SKM-1 treated with dmso at 0.1 percent for 144 hours (cell line): ENCODE measurements at regions not wholly inside any gene's neighbourhood (a gene's known extent, or its start where the extent isn't known, plus 50 kb on each side); places are given as distances from the start of the nearest gene placed in this dataset.

Experiments used
- DNase-seq: peaks from one replicate; lab custom pipeline; 2025; ENCODE audit not compliant: unreplicated experiment; lab: John Stamatoyannopoulos, UW

DNA sequence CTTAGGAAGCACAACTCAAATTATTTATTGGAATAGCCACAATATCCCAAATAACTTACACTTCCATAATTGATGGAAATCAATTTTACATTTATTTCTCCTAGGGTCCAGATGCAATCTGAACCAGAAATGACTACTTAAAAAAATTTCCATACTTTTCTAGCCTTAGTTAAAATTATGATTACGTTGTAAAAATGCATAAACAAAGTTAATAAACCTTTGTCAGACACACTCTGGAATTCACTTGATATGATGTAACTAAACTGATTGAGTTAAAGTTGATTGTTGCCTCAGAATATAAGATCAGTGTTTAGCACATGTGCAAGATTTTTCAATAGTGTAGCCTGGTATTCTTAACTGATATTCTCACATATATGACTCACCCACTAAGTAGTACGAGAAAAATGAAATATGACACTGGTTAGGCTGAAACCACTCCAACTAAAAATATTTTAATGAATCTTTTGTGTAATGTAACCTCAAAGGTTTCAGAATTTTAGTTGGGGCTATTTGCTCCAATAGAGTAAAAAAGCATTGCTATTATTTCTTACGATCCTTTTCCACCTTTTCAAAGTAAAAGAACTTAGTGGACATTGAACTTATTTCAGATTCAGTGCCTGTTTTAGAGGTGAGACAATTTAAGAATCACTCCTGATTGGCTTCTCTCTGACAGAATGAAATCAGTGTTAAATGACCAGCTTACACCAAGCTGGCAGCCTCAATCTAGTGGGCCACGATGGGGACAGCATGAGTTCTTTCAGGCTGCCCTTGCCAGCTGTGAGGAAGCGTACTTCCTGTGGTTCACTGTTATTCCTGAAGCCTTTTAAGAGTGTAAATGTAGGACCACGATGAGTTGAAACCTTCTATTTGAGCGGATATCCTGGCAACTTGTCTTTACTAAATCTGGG is 277.2 kb upstream of the CDH9 start:
- no peak for DNase-seq

DNA sequence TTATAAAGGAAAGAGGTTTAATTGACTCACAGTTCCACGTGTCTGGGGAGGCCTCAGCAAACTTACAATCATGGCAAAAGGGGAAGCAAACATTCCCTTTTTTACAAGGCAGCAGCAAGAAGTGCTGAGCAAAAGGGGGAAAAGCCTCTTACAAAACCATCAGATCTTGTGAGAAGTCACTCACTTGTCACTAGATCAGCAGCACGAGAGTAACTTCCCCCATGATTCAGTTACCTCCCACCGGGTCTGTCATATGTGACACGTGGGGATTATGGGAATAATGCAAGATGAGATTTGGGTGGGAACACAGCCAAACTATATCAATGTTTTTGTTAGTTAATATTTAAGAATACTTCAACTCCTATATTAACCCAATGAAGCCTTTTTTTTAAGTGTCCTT is 275.2 kb upstream of the CDH9 start:
- DNase-seq, result no peak

DNA sequence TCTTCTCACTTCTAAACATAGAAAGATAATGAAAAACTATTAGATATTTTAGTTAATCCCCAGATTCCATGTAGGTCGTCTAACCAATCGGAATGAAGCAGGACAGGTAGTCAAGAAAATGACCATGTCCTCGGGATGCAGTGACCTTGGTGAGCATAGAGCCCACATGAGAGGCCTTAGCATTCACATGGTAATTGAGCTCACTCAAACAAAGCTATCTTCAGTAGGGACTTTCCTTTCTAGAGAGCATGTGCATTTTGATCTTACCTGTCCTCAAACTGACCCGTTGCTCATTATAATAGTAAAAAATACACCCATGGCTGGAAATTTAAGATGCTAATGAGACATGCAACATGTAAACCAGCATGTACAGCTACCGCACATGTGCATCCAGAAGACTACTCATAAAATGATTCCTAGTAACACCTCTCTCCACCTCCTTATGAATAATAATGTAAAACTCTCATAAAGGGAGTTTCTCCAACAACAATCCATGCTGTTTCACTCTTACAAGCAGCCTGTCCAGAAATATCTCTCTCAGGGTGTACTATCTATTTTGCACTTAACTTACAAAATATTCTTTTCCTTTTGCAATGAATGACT is 274.0 kb upstream of the CDH9 start:
- DNase-seq, result no peak

DNA sequence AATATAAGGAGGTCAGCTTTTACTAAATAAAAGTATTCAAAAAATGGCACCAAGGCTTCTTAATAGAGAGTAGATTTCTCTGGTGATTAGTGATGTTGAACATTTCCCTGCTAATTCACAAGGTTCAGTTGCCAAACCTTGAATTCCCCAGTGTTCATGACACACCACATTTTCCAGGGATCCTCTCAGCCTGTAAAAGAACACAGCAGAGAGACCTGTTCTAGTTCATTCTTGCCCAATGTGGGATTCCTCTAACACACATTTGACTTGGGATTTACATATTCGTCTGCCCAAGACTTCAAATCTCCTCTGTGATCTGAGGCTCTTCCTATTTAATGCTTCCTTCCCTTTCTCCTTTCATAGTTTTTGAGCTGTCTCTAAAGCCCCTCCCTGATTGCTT is 273.2 kb upstream of the CDH9 start:
- no peak for DNase-seq

- DNase-seq, result no peak
Observed at GRCh38 chr5:27308153-27308552, 269.8 kb upstream of the CDH9 start.

DNA sequence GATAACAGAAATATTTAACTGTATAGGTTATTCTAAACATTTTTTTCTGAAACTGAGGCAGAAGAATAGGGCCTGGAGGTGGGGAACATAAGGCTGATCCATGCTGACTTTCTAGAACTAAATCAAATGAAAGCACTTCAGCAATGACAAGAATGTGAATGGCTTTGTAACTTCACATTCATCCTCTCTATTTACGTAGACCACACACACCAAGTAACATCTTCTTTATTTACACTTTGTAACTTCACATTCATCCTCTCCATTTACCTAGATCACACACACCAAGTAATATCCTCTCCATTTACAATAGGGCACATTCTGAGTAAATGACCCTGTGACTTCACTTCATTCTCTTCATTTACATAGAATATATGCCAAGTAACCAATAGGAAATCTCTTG is 251.8 kb upstream of the CDH9 start:
- no peak for DNase-seq

DNA sequence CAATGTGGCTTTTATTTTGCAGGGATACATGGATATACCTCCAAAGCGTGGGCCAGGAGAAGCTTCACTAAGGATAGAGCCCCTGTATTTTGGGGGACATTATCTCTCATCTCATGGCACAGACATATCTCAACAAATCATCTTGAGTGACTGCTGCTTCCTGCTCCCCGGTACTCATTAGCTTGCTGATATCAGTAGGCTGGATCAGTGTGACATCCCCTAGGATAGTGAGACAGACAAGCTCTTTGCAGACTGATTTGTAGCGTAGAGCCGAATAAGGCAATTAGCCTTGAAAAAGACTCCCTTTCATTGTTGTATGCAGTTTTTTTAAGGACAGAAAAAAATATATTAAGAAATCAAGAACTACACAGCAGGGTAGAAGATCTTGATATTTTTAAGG is 237.7 kb upstream of the CDH9 start:
- DNase-seq, result no peak

DNA sequence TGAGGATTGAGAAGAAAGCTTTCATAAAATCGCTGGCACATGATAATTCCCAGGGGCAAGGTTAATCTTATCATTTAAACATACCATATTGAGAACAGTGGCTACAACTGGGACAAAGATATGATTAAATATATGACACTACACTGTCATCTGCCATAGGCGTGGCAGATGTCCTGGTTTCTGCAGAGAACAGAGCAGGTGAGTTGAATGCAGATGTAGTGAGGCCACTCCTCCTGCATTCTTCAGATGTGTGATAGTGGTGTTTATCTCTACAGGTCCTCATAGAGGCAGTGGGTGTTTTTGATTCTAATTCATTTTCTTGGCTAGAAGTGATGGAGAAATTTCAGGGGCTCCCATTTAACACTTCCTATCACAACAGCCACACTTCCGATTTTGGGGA is 237.0 kb upstream of the CDH9 start:
- no peak for DNase-seq

- DNase-seq, result no peak
Observed at GRCh38 chr5:27269766-27270165, 231.4 kb upstream of the CDH9 start.

DNA sequence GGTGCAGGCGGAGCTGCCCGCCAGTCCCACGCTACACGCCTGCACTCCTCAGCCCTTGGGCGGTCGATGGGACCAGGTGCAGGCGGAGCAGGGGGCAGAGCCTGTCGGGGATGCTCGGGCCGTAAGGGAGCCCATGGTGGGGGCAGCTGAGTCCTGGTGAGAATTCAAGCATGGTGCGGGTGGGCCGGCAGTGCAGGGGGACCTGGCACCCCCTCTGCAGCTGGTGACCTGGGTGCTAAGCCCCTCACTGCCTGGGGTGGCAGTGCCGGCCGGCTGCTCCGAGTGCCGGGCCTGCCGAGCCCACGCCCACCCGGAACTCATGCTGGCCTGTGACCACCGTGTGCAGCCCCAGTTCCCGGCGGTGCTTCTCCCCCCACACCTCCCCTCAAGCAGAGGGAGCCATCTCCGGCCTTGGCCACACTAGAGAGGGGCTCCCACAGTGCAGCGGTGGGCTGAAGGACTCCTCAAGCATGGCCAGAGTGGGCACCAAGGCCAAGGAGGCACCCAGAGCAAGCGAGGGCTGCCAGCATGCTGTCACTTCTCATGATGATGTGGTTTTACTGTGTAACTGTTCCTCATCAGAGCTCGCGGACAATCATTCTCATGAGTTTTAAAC is 228.9 kb upstream of the CDH9 start:
- no peak for DNase-seq

DNA sequence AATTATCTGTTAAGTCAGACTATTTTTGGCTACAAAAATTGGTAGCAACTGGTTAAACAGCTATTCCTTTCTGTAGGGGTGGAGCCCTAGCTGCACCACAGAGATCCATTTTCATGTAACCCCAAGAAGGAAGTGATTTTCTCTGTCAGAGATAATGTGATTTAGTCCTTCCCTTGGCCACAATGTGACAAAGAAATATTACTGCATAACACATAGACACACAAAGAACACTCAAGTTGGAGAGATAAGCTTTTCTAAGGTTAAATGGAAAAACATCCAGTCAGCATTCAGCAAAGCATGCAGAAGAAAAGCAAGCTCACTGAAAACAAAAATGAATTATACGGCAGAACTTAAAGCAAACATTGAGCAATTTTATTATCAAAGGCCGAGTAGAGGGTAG is 227.8 kb upstream of the CDH9 start:
- DNase-seq, result no peak

DNA sequence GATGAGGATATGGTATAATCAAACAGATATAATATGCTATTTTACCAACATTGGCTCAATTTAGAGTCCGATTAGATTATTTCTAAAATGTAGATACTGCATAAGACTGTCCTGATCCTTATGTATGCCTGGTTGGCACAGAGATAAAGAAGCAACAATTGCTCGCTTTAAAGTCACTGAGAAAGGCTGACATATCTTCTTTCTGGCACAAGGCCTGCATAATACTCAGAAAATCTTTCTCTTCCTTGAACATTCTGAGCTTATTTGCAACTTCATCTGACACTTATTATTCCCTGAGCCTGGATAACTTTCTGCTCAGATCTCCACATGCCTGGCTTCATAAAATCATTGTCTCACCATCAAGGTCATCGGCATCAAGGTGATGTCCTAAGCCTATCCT is 219.3 kb upstream of the CDH9 start:
- DNase-seq, result no peak

DNA sequence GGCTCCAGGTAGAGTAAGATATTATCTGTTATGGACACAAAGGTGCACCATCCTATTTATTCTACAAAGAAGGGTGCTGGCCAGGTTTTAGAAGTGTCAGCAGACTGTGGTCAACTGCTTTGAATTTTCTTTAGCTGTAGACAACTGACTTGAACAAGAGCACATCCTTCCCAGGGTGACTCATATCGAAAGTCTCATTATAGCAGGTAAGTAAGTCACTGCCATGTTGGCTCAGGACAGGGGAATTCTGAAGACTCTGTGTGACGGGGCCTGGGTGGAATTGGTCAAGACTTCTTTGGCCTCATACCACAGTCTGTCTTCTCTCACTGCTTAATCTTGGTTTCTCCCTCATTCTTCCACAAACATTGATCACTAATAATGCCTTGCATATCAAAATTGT is 214.5 kb upstream of the CDH9 start:
- DNase-seq, result no peak

- DNase-seq, result no peak
Observed at GRCh38 chr5:27242258-27242626, 203.9 kb upstream of the CDH9 start.

GRCh38 chr5:27241564-27242257 is 203.3 kb upstream of the CDH9 start:
- DNase-seq, result peak; percentile 4

DNA sequence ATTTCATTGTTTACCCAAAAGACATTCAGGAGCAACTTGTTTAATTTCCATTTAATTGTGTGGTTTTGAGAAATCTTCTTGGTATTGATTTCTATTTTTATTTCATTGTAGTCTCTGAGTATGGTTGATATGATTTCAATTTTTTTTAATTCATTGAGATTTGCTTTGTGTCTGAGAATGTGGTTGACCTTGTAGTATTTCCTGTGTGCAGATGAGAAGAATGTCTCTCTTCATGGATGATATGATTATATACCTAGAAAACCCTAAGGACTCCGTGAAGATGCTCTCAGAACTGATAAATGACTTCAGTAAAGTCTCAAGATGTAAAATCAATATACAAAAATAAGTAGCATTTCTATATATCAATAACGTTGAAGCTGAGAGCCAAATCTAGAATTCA is 202.4 kb upstream of the CDH9 start:
- DNase-seq, result no peak

GRCh38 chr5:27234916-27235315 is 196.5 kb upstream of the CDH9 start:
- DNase-seq, result no peak

DNA sequence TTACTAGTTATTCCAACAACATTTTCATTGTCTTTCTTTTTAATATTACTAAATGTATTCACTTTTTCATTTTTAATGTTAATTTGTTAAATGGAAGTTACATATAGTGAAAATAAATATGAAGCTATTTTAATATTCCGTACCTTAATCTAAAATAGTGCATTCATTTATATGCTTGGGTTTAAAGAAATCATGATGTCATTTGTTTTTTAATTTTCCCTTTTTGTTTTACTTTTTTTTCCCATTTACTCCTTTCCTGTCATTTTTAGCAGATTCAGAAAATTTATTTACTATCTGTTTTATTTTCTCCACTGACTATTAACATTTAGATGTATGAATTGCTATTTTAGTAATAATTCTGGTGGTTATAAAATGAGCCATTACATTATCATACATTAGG is 183.0 kb upstream of the CDH9 start:
- no peak for DNase-seq

- no peak for DNase-seq
Observed at GRCh38 chr5:27220752-27221151, 182.4 kb upstream of the CDH9 start.

DNA sequence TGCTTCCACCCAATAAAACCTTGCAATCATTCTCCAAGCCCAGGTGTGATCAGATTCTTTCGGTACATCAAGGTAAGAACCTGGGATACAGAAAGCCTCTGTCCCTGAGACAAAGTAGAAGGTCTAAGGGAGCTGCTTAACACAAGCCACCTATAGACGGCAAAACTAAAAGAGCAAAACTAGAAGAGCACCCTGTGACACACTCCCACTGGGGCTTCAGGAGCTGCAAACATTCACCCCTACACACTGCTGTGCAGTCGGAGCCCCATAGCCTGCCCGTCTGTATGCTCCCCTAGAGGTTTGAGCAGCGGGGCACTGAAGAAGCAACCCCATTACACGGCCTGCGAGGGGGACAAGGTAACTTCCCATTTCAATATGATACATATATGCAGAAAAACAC is 179.6 kb upstream of the CDH9 start:
- no peak for DNase-seq

DNA sequence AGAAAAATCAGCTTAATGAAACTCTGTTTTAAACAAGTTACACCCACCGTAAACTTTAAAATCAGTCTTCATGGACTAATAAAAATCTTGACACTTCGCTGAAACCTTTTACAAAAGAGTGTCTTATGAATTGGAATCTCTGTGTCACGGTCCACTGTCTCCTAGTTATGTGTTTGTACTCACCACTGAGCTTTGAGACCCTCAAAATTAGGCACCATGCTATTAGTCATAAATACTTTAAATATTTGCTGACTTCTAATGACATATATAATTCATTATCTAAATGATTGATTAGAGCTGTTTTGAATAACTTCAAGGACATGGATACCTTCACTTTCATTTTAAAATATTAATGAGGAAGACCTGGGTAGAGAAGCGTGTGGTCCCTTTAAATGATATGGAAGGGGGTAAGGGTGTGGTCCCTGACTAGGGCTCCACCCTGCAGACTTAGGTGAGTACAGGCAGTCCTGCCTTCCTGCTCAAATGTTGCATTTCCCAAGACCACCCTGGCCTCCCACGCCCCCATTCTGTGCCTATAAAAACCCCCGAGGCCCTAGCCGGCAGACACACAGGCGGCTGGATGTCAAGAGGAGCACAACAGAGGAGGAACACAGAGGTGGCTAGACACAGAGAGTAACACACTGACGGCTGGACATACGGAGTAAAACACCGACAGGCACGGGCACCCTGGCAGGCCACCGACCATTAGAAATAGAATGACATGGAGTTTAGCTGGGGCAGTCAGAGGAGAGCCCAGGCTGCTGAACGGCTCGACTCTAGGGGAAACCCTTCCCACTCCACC is 179.0 kb upstream of the CDH9 start:
- DNase-seq, result no peak
